ENCODE measurements at regions not wholly inside any gene's neighbourhood (a gene's known extent, or its start where the extent isn't known, plus 50 kb on each side); places are given as distances from the start of the nearest gene placed in this dataset.
"Not testable (repeated sequence)": the region's sequence is repeated elsewhere in the genome, so short reads cannot be mapped to it uniquely, and the experiment has no call there.

DNA sequence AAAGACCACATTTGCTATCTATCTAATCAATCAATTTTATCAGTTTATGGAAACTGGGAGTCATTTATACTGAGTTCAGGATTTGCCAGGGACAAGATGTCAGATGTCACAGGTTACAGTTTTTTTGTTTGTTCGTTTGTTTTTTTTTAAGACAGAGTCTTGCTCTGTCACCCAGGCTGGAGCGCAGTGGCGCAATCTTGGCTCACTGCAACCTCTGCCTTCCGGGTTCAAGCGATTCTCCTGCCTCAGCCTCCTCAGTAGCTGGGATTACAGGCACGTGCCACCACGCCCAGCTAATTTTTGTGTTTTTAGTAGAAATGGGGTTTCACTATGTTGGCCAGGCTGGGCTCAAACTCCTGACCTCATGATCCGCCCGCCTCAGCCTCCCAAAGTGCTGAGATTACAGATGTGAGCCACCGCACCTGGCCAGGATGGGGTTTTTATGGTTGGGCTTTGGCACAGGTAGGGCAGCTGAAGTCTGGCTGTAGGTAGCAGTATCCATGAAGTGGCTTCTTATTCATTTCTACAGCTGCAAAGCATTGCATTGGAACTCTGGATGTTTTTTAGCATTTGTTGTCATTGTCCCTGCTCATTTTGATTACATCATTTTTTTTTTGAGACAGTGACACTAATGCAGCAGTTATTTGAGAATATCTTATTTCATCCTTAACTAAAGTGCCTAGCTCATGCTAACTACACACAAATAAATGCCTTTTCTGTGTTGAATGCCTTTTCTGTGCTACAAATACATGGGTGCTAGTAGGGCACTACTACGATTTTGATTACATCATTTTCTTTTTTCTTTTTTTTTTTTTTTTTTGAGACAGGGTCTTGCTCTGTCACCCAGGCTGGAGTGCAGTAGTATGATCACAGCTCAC lies 96.2 kb downstream of the HAUS1 start:
- CTCF ChIA-PET (ENCODE audit: low intra/inter-chr PET ratio); BruUV-seq (replicated peaks); H3K4me3 ChIP-seq; H3K4me2 ChIP-seq (ENCODE audit: insufficient read depth, low read length); ATAC-seq; FAIRE-seq; DNase-seq (ENCODE audit: extremely low read depth in 1 of 4, low spot score in 3 of 4); H3K9me1 ChIP-seq (ENCODE audit: control insufficient read depth, insufficient read depth, low read length); H2AFZ ChIP-seq (ENCODE audit: low read depth, low read length); H3K4me1 ChIP-seq (replicated peaks in 1 of 2; ENCODE audit: control insufficient read depth in 2 of 2, insufficient read depth in 2 of 2, low read length in 2 of 2); H3K9ac ChIP-seq (ENCODE audit: insufficient read depth in 1 of 2, low read depth in 2 of 2, low read length in 2 of 2); H3K27me3 ChIP-seq (ENCODE audit: control insufficient read depth in 2 of 2, insufficient read depth in 2 of 2, low read length in 2 of 2); H3K9me3 ChIP-seq (replicated peaks; ENCODE audit: control insufficient read depth, insufficient read depth, low read depth, low read length); intact Hi-C loops (cut with micrococcal nuclease); H3K36me3 ChIP-seq (ENCODE audit: control insufficient read depth, insufficient read depth, low read length); in situ Hi-C loops (cut with MboI); H4K20me1 ChIP-seq (replicated peaks; ENCODE audit: control insufficient read depth, insufficient read depth, low read length); TF ChIP-seq CEBPG (CRISPR knock-in tag; IDR thresholded peaks at IDR 0.05): not testable (repeated sequence)
- H3K79me2 ChIP-seq (ENCODE audit: control insufficient read depth, insufficient read depth, low read length): peaks cover 79% of the 10 kb centered on the region
- TF ChIP-seq, protein P1, sequence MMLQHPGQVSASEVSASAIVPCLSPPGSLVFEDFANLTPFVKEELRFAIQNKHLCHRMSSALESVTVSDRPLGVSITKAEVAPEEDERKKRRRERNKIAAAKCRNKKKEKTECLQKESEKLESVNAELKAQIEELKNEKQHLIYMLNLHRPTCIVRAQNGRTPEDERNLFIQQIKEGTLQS (IDR thresholded peaks at IDR 0.05): peak; percentile 66
- TF ChIP-seq, protein P1 (CRISPR knock-in tag; conservative IDR thresholded peaks at IDR 0.05): not testable (repeated sequence)
- TF ChIP-seq CEBPB (tag; IDR thresholded peaks at IDR 0.05) (peak; percentile 64), CEBPG (tag; conservative IDR thresholded peaks at IDR 0.05 in 1 of 2, IDR thresholded peaks at IDR 0.05 in 1 of 2) (peak in 1 of 2 experiments; percentile 57; a peak in 1 of 4 replicates), ATF7 (IDR thresholded peaks at IDR 0.05) (peak; percentile 35; the same call in 1 of the 2 replicates)
- H3K27ac ChIP-seq (ENCODE audit: extremely low read depth, low read depth, low read length): peak overlapping the region; percentile 70; the same call in 1 of the 3 replicates
- POLR2A ChIA-PET: interaction anchor here (0.7 to 1.9 kb wide), 9 partner anchors 9 to 39 kb away, joined by 3 to 5 read pairs (median 4); no protein-coding TSS in a partner anchor
- WGBS (ENCODE audit: insufficient coverage, low coverage, missing lambda C conversion rate): 79% methylated on average over 9 of the region's 11 CpGs
